ENCODE measurements at regions not wholly inside any gene's neighbourhood (a gene's known extent, or its start where the extent isn't known, plus 50 kb on each side); places are given as distances from the start of the nearest gene placed in this dataset.

- BruUV-seq (replicated peaks) = no TSS peak
- Histone ChIP-seq H3K9me3 (ENCODE audit: low read depth, low read length, poor library complexity, severe bottlenecking) (no peaks in the 10 kb centered on the region), H3K4me1 (ENCODE audit: insufficient read depth, low read length, poor library complexity, severe bottlenecking) (peaks cover 11% of the 10 kb centered on the region), H3K27ac (ENCODE audit: low read depth, low read length, poor library complexity, severe bottlenecking) (no peak overlapping the region), H3K36me3 (ENCODE audit: insufficient read depth, low read length, poor library complexity, severe bottlenecking) (no peaks in the 10 kb centered on the region), H3K27me3 (replicated peaks; ENCODE audit: insufficient read depth, low read depth, low read length, poor library complexity) (no peaks in the 10 kb centered on the region), H3K4me3 (ENCODE audit: low read depth, low read length, poor library complexity, severe bottlenecking) (no peak overlapping the region)
- peak; percentile 44 for DNase-seq (ENCODE audit: low spot score)
- TF ChIP-seq, protein P1, sequence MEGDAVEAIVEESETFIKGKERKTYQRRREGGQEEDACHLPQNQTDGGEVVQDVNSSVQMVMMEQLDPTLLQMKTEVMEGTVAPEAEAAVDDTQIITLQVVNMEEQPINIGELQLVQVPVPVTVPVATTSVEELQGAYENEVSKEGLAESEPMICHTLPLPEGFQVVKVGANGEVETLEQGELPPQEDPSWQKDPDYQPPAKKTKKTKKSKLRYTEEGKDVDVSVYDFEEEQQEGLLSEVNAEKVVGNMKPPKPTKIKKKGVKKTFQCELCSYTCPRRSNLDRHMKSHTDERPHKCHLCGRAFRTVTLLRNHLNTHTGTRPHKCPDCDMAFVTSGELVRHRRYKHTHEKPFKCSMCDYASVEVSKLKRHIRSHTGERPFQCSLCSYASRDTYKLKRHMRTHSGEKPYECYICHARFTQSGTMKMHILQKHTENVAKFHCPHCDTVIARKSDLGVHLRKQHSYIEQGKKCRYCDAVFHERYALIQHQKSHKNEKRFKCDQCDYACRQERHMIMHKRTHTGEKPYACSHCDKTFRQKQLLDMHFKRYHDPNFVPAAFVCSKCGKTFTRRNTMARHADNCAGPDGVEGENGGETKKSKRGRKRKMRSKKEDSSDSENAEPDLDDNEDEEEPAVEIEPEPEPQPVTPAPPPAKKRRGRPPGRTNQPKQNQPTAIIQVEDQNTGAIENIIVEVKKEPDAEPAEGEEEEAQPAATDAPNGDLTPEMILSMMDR (conservative IDR thresholded peaks at IDR 0.05; ENCODE audit: low read depth, low read length) = no peak
- no peak for TF ChIP-seq EZH2 (IDR thresholded peaks at IDR 0.05; ENCODE audit: borderline replicate concordance, low read depth, low read length, poor library complexity, severe bottlenecking)
- intact Hi-C loops (cut with micrococcal nuclease; ENCODE audit: unreplicated experiment) = no loop called here
- CTCF ChIA-PET = no interaction called here
- POLR2A ChIA-PET (ENCODE audit: low non-redundant PET) = no interaction called here
Observed at GRCh38 chr15:70412794-70413193, 315.1 kb upstream of the TLE3 start.

DNA sequence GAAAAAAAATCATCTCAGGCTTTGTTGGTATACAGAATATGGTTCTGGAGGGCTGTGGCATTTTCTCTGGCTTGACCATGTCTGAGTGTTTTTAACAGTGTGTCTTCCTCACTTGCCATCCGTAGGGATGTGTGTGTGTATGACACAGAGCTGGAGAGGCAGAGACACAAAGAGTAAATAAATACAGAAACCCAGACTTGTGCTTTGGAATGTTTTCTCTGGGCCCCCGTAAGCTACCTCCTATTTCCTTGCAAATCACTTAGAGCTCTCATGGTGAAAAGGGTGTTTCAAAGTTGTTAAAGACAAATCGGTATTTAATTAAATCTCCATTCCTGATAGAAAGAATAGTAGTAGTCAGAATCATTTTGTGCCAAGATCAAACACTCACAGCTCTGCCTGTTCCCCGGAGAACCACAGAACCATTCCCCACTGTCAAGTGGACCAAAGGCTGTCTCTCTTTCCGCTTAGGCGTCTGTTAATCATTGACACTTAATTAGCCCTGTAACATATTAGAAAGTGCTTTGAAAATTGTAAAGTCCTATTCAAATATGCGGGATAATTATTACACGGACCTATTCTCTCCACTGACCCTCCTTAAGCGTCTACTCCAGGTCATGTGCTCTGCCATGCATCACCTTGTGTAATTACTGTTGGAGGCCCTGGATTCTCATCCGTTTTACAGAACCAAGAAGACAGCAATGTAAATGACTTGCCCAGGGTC lies 313.6 kb upstream of the TLE3 start:
- intact Hi-C loops (cut with micrococcal nuclease; ENCODE audit: unreplicated experiment) = no loop called here
- DNase-seq (ENCODE audit: low spot score) = no peak
- Histone ChIP-seq H3K4me3 (ENCODE audit: low read depth, low read length, poor library complexity, severe bottlenecking) (no peak overlapping the region), H3K9me3 (ENCODE audit: low read depth, low read length, poor library complexity, severe bottlenecking) (no peaks in the 10 kb centered on the region), H3K36me3 (ENCODE audit: insufficient read depth, low read length, poor library complexity, severe bottlenecking) (no peaks in the 10 kb centered on the region), H3K27ac (ENCODE audit: low read depth, low read length, poor library complexity, severe bottlenecking) (no peak overlapping the region), H3K4me1 (ENCODE audit: insufficient read depth, low read length, poor library complexity, severe bottlenecking) (peaks cover 11% of the 10 kb centered on the region), H3K27me3 (replicated peaks; ENCODE audit: insufficient read depth, low read depth, low read length, poor library complexity) (no peaks in the 10 kb centered on the region)
- ChIA-PET POLR2A (ENCODE audit: low non-redundant PET) (no interaction called here), CTCF (no interaction called here)
- TF ChIP-seq EZH2 (IDR thresholded peaks at IDR 0.05; ENCODE audit: borderline replicate concordance, low read depth, low read length, poor library complexity, severe bottlenecking) = no peak
- TF ChIP-seq, protein P1 (conservative IDR thresholded peaks at IDR 0.05; ENCODE audit: low read depth, low read length) = no peak
- no TSS peak for BruUV-seq (replicated peaks)

DNA sequence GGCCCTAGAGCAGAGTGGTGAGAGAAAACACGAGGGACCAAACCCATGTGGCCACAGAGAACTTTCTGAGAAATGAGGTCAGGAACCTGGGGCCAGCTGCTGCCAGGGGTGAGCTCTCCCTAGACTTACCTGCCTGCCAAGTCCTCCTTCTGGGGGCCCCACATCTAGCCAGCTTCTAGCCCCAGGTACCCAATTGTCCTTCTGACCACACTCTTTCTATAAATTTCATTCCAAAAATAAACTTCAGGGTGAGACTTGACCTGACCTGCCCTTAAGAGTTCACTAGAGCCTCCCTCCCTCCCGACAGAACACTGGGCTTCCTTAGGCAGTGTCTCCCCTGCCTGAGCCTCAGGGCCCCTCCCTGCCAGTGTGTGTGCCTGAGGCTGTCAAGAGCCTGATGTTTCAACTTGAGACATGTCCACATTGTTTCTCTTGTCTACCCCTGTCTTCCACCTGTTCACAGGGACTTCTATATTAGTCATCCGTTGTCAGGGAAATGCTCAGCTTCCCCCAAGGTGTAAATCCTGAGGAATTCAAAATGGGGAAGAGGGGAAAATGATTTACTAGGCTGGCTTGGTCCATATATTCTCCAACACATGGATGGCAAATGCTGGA lies 312.8 kb upstream of the TLE3 start:
- no peak for DNase-seq (ENCODE audit: low spot score)
- no peaks in the 10 kb centered on the region for H3K36me3 ChIP-seq (ENCODE audit: insufficient read depth, low read length, poor library complexity, severe bottlenecking)
- H3K27me3 ChIP-seq (replicated peaks; ENCODE audit: insufficient read depth, low read depth, low read length, poor library complexity) = no peaks in the 10 kb centered on the region
- peaks cover 11% of the 10 kb centered on the region for H3K4me1 ChIP-seq (ENCODE audit: insufficient read depth, low read length, poor library complexity, severe bottlenecking)
- H3K4me3 ChIP-seq (ENCODE audit: low read depth, low read length, poor library complexity, severe bottlenecking) = no peak overlapping the region
- TF ChIP-seq, protein P1 (conservative IDR thresholded peaks at IDR 0.05; ENCODE audit: low read depth, low read length) = no peak
- no peak for TF ChIP-seq EZH2 (IDR thresholded peaks at IDR 0.05; ENCODE audit: borderline replicate concordance, low read depth, low read length, poor library complexity, severe bottlenecking)
- no TSS peak for BruUV-seq (replicated peaks)
- H3K27ac ChIP-seq (ENCODE audit: low read depth, low read length, poor library complexity, severe bottlenecking) = no peak overlapping the region
- ChIA-PET CTCF (no interaction called here), POLR2A (ENCODE audit: low non-redundant PET) (no interaction called here)
- intact Hi-C loops (cut with micrococcal nuclease; ENCODE audit: unreplicated experiment) = no loop called here
- H3K9me3 ChIP-seq (ENCODE audit: low read depth, low read length, poor library complexity, severe bottlenecking) = no peaks in the 10 kb centered on the region

Measured in A673 (cell line).